MM.1S (cell line): ENCODE measurements at regions not wholly inside any gene's neighbourhood (a gene's known extent, or its start where the extent isn't known, plus 50 kb on each side); places are given as distances from the start of the nearest gene placed in this dataset.

ENCODE experiments used
- DNase-seq: peaks from one replicate; pipeline ENCODE4 v3.0.0-alpha.2; 2015
- H2AFZ ChIP-seq: fragments of 300-600 bp; sonication (generic); 2 replicates; pipeline ENCODE4 v1.6.0; 2016; ENCODE audit warnings: antibody characterized with exemption, low read length
- H3F3A ChIP-seq: fragments of 300-600 bp; sonication (generic); 2 replicates; pipeline ENCODE4 v1.6.1; 2016; ENCODE audit warnings: mild to moderate bottlenecking, antibody characterized with exemption, low read length, moderate library complexity, mixed read lengths; ENCODE audit not compliant: insufficient read depth
- H3K27ac ChIP-seq: fragments of 300-600 bp; sonication (generic); 2 replicates; pipeline ENCODE4 v1.5.1; 2016; ENCODE audit warnings: mild to moderate bottlenecking, low read length
- H3K27me3 ChIP-seq: fragments of 300-600 bp; sonication (generic); replicated peaks from 2 replicates; pipeline ENCODE4 v1.6.0; 2016; ENCODE audit warnings: low read length; ENCODE audit not compliant: insufficient read depth
- H3K36me3 ChIP-seq: fragments of 300-600 bp; sonication (generic); replicated peaks from 2 replicates; pipeline ENCODE4 v1.6.1; 2016; ENCODE audit warnings: mild to moderate bottlenecking, low read length, mixed read lengths; ENCODE audit not compliant: insufficient read depth
- H3K4me1 ChIP-seq: fragments of 300-600 bp; sonication (generic); 2 replicates; pipeline ENCODE4 v1.6.1; 2016; ENCODE audit warnings: low read length, mixed read lengths
- H3K4me2 ChIP-seq: fragments of 300-600 bp; sonication (generic); 2 replicates; pipeline ENCODE4 v1.6.0; 2016; ENCODE audit warnings: low read depth, low read length
- H3K4me3 ChIP-seq: fragments of 300-600 bp; sonication (generic); 2 replicates; pipeline ENCODE4 v1.5.1; 2016; ENCODE audit warnings: low read length, mixed read lengths
- H3K79me2 ChIP-seq: fragments of 300-600 bp; sonication (generic); 2 replicates; pipeline ENCODE4 v1.6.1; 2016; ENCODE audit warnings: mixed run types, low read length, mixed read lengths
- H3K9ac ChIP-seq: fragments of 300-600 bp; sonication (generic); 2 replicates; pipeline ENCODE4 v1.6.1; 2016; ENCODE audit warnings: low read length, mixed read lengths
- H3K9me2 ChIP-seq: fragments of 300-600 bp; sonication (generic); replicated peaks from 2 replicates; pipeline ENCODE4 v1.6.1; 2016; ENCODE audit warnings: mild to moderate bottlenecking, low read length, mixed read lengths; ENCODE audit not compliant: insufficient read depth
- H3K9me3 ChIP-seq: fragments of 300-600 bp; sonication (generic); replicated peaks from 2 replicates; pipeline ENCODE4 v1.6.1; 2016; ENCODE audit warnings: mild to moderate bottlenecking, low read length, mixed read lengths; ENCODE audit not compliant: insufficient read depth
- H4K20me1 ChIP-seq: fragments of 300-600 bp; sonication (generic); 2 replicates; pipeline ENCODE4 v1.6.1; 2016; ENCODE audit warnings: mild to moderate bottlenecking, low read length, moderate library complexity, mixed read lengths; ENCODE audit not compliant: insufficient read depth
- CTCF ChIP-seq: fragments of 300-600 bp; sonication (generic); IDR thresholded peaks from 2 replicates; pipeline ENCODE4 v1.5.1; 2016; ENCODE audit warnings: antibody characterized with exemption, low read length, mixed read lengths
- EZH2 ChIP-seq: fragments of 300-600 bp; sonication (generic); optimal IDR thresholded peaks from 2 replicates; pipeline ENCODE3; 2017; ENCODE audit warnings: low read depth, mild to moderate bottlenecking, antibody characterized with exemption, low read length, mixed read lengths
- EZH2phosphoT487 ChIP-seq: fragments of 300-600 bp; sonication (generic); IDR thresholded peaks from 2 replicates; pipeline ENCODE4 v1.6.1; 2018; ENCODE audit warnings: antibody characterized with exemption, low read length

- Histone ChIP-seq H4K20me1 (no peaks in the 10 kb centered on the region), H3K4me1 (no peaks in the 10 kb centered on the region), H3K36me3 (no peaks in the 10 kb centered on the region), H3K9me3 (no peaks in the 10 kb centered on the region), H3K9ac (no peak overlapping the region), H3K27me3 (no peaks in the 10 kb centered on the region), H3K4me2 (no peak overlapping the region), H3F3A (no peaks in the 10 kb centered on the region), H2AFZ (no peak overlapping the region), H3K79me2 (no peaks in the 10 kb centered on the region), H3K9me2 (no peaks in the 10 kb centered on the region), H3K4me3 (no peak overlapping the region), H3K27ac (no peak overlapping the region)
- no peak for DNase-seq
- TF ChIP-seq EZH2phosphoT487 (no peak), EZH2 (no peak), CTCF (no peak)
These were observed 270.1 kb upstream of the ARSJ start for GRCh38 chr4:114249561-114249960.

- no peak overlapping the region for H3K4me2 ChIP-seq
- H3K27ac ChIP-seq: no peak overlapping the region
- no peak for DNase-seq
These were observed 270.5 kb upstream of the ARSJ start for GRCh38 chr4:114249976-114250375.

GRCh38 chr4:114250439-114250891 is 271.0 kb upstream of the ARSJ start:
- no peak overlapping the region for H3K4me2 ChIP-seq
- DNase-seq: no peak
- H3K36me3 ChIP-seq: no peaks in the 10 kb centered on the region
- H3K4me1 ChIP-seq: no peaks in the 10 kb centered on the region
- no peaks in the 10 kb centered on the region for H3K9me3 ChIP-seq
- no peak overlapping the region for H2AFZ ChIP-seq
- H3F3A ChIP-seq: no peaks in the 10 kb centered on the region
- H3K27ac ChIP-seq: no peak overlapping the region
- no peaks in the 10 kb centered on the region for H3K27me3 ChIP-seq
- H3K9me2 ChIP-seq: no peaks in the 10 kb centered on the region
- H3K4me3 ChIP-seq: no peak overlapping the region
- no peak overlapping the region for H3K9ac ChIP-seq
- no peaks in the 10 kb centered on the region for H3K79me2 ChIP-seq
- no peaks in the 10 kb centered on the region for H4K20me1 ChIP-seq
- TF ChIP-seq CTCF: no peak
- no peak for TF ChIP-seq EZH2phosphoT487
- TF ChIP-seq EZH2: no peak

More at GRCh38 chr4:114249976-114250375, 270.5 kb upstream of the ARSJ start:
- Histone ChIP-seq H3K27me3 (no peaks in the 10 kb centered on the region), H3K79me2 (no peaks in the 10 kb centered on the region), H3F3A (no peaks in the 10 kb centered on the region), H3K36me3 (no peaks in the 10 kb centered on the region), H3K9me2 (no peaks in the 10 kb centered on the region), H3K4me3 (no peak overlapping the region), H2AFZ (no peak overlapping the region), H3K9me3 (no peaks in the 10 kb centered on the region), H4K20me1 (no peaks in the 10 kb centered on the region), H3K4me1 (no peaks in the 10 kb centered on the region), H3K9ac (no peak overlapping the region)
- TF ChIP-seq EZH2 (no peak), CTCF (no peak)

- no peak for TF ChIP-seq EZH2phosphoT487
- no peak for TF ChIP-seq CTCF
- no peak for TF ChIP-seq EZH2
- H4K20me1 ChIP-seq: no peaks in the 10 kb centered on the region
- H3K36me3 ChIP-seq: no peaks in the 10 kb centered on the region
- H3K9ac ChIP-seq: no peak overlapping the region
- no peaks in the 10 kb centered on the region for H3K4me1 ChIP-seq
- no peak overlapping the region for H3K27ac ChIP-seq
- H3K79me2 ChIP-seq: no peaks in the 10 kb centered on the region
- H2AFZ ChIP-seq: no peak overlapping the region
- H3K4me3 ChIP-seq: no peak overlapping the region
- DNase-seq: no peak
- no peak overlapping the region for H3K4me2 ChIP-seq
- H3K9me3 ChIP-seq: no peaks in the 10 kb centered on the region
- H3K27me3 ChIP-seq: no peaks in the 10 kb centered on the region
- H3K9me2 ChIP-seq: no peaks in the 10 kb centered on the region
- no peaks in the 10 kb centered on the region for H3F3A ChIP-seq
These were observed 271.6 kb upstream of the ARSJ start for GRCh38 chr4:114251020-114251419.
